GM23338 (cell line): ENCODE measurements at regions not wholly inside any gene's neighbourhood (a gene's known extent, or its start where the extent isn't known, plus 50 kb on each side); places are given as distances from the start of the nearest gene placed in this dataset.

Source experiments
- ATAC-seq: fragments of 200-7000 bp; cut with Tn5 transposase; 3 replicates; pipeline ENCODE4 v1.9.1; 2020
- DNase-seq: peaks from one replicate; pipeline ENCODE4 v3.0.0-alpha.2; 2015; ENCODE audit warnings: low spot score
- H2AFZ ChIP-seq: fragments of 200-600 bp; sonication (generic); 2 replicates; pipeline ENCODE4 v1.8.0; 2016; ENCODE audit warnings: antibody characterized with exemption, mild to moderate bottlenecking, moderate library complexity
- H3F3A ChIP-seq: fragments of 200-600 bp; sonication (generic); replicated peaks from 2 replicates; pipeline ENCODE4 v1.8.0; 2017; ENCODE audit warnings: antibody characterized with exemption, mixed run types, low read depth
- H3K27ac ChIP-seq: fragments of 200-600 bp; sonication (generic); 2 replicates; pipeline ENCODE4 v1.6.1; 2016; ENCODE audit warnings: low read depth
- H3K27me3 ChIP-seq: fragments of 200-600 bp; sonication (generic); 2 replicates; pipeline ENCODE4 v1.8.0; 2016; ENCODE audit warnings: mild to moderate bottlenecking, mixed run types, moderate library complexity; ENCODE audit not compliant: insufficient read depth
- H3K36me3 ChIP-seq: fragments of 200-600 bp; sonication (generic); 2 replicates; pipeline ENCODE4 v1.8.0; 2016; ENCODE audit warnings: mild to moderate bottlenecking; ENCODE audit not compliant: insufficient read depth
- H3K4me1 ChIP-seq: fragments of 200-600 bp; sonication (generic); 2 replicates; pipeline ENCODE4 v1.8.0; 2016; ENCODE audit warnings: mild to moderate bottlenecking, moderate library complexity; ENCODE audit not compliant: insufficient read depth
- H3K4me2 ChIP-seq: fragments of 200-600 bp; sonication (generic); 2 replicates; pipeline ENCODE4 v1.7.1; 2017; ENCODE audit warnings: mixed run types
- H3K4me3 ChIP-seq: fragments of 200-600 bp; sonication (generic); 2 replicates; pipeline ENCODE4 v1.6.1; 2016; ENCODE audit warnings: mixed run types
- H3K79me2 ChIP-seq: fragments of 200-600 bp; sonication (generic); replicated peaks from 2 replicates; pipeline ENCODE4 v1.8.0; 2017; ENCODE audit warnings: mild to moderate bottlenecking; ENCODE audit not compliant: insufficient read depth
- H3K9me2 ChIP-seq: fragments of 200-600 bp; sonication (generic); 2 replicates; pipeline ENCODE4 v1.8.0; 2017; ENCODE audit not compliant: insufficient read depth
- H4K20me1 ChIP-seq: fragments of 200-600 bp; sonication (generic); replicated peaks from 2 replicates; pipeline ENCODE4 v1.8.0; 2017; ENCODE audit warnings: mild to moderate bottlenecking; ENCODE audit not compliant: insufficient read depth
- H3K27ac Mint-ChIP-seq: 2 replicates; pipeline ENCODE4 v1.8.0; 2020; ENCODE audit warnings: inconsistent platforms, mild to moderate bottlenecking, moderate library complexity, mixed read lengths
- H3K27me3 Mint-ChIP-seq: 3 replicates; pipeline ENCODE4 v1.8.0; 2022; ENCODE audit warnings: low read depth, mild to moderate bottlenecking, moderate library complexity, mixed read lengths, inconsistent platforms; ENCODE audit not compliant: insufficient read depth, poor library complexity
- H3K36me3 Mint-ChIP-seq: 3 replicates; pipeline ENCODE4 v1.8.0; 2021; ENCODE audit warnings: low read depth, mild to moderate bottlenecking, inconsistent platforms, moderate library complexity, mixed read lengths
- H3K4me1 Mint-ChIP-seq: 3 replicates; pipeline ENCODE4 v1.8.0; 2020; ENCODE audit warnings: mild to moderate bottlenecking, inconsistent platforms, mixed read lengths
- H3K4me3 Mint-ChIP-seq: 3 replicates; pipeline ENCODE4 v1.8.0; 2021; ENCODE audit warnings: moderate library complexity, mild to moderate bottlenecking, inconsistent platforms, mixed read lengths
- H3K9me3 Mint-ChIP-seq: 3 replicates; pipeline ENCODE4 v1.8.0; 2020; ENCODE audit warnings: moderate library complexity, mild to moderate bottlenecking, inconsistent platforms, mixed read lengths
- CREB1 ChIP-seq: fragments of 250-450 bp; sonication (Bioruptor Pico); IDR thresholded peaks from 2 replicates; pipeline ENCODE4 v1.5.0; 2020; ENCODE audit warnings: low read depth, mild to moderate bottlenecking, moderate library complexity
- EZH2 ChIP-seq: fragments of 200-600 bp; sonication (generic); IDR thresholded peaks from one replicate; pipeline ENCODE4 v1.8.0; 2017; ENCODE audit warnings: antibody characterized with exemption, mild to moderate bottlenecking, low read depth; ENCODE audit not compliant: unreplicated experiment
- EZH2phosphoT487 ChIP-seq: fragments of 200-600 bp; sonication (generic); IDR thresholded peaks from one replicate; pipeline ENCODE4 v1.8.1; 2018; ENCODE audit warnings: antibody characterized with exemption; ENCODE audit not compliant: unreplicated experiment
- JUNB ChIP-seq: IDR thresholded peaks from one replicate; pipeline ENCODE4 v1.6.1; 2016; ENCODE audit warnings: antibody characterized with exemption; ENCODE audit not compliant: unreplicated experiment
- NANOG ChIP-seq: IDR thresholded peaks from 2 replicates; pipeline ENCODE4 v1.6.1; 2016; ENCODE audit warnings: antibody characterized with exemption, borderline replicate concordance
- POLR2AphosphoS5 ChIP-seq: IDR thresholded peaks from 2 replicates; pipeline ENCODE4 v1.6.1; 2016; ENCODE audit warnings: antibody characterized with exemption, low read depth
- STAT1 ChIP-seq: IDR thresholded peaks from one replicate; pipeline ENCODE4 v1.6.1; 2016; ENCODE audit warnings: antibody characterized with exemption; ENCODE audit not compliant: unreplicated experiment
- ZNF114 ChIP-seq: fragments of 250-450 bp; sonication (Bioruptor Pico); IDR thresholded peaks from 2 replicates; pipeline ENCODE4 v1.5.0; 2020; ENCODE audit warnings: mild to moderate bottlenecking, moderate library complexity
- ZNF331 ChIP-seq: fragments of 250-450 bp; sonication (Bioruptor Pico); IDR thresholded peaks from 2 replicates; pipeline ENCODE4 v1.5.0; 2020; ENCODE audit warnings: low read depth, mild to moderate bottlenecking, moderate library complexity
- ZNF462 ChIP-seq: fragments of 250-450 bp; sonication (Bioruptor Pico); IDR thresholded peaks from 2 replicates; pipeline ENCODE4 v1.5.0; 2020; ENCODE audit warnings: mild to moderate bottlenecking, moderate library complexity
- TF ChIP-seq, protein P1 (sequence below): IDR thresholded peaks from 2 replicates; pipeline ENCODE4 v1.6.1; 2016; ENCODE audit warnings: antibody characterized with exemption
- TF ChIP-seq, protein P2 (sequence below), 2 experiments: fragments of 200-600 bp in 1 of 2; sonication (generic) in 1 of 2; conservative IDR thresholded peaks; 2 replicates each; pipeline versions ENCODE4 v1.5.1 to v1.6.1; 2016 to 2017; ENCODE audit warnings: antibody characterized with exemption in 2 of 2, low read depth in 2 of 2, mild to moderate bottlenecking in 2 of 2, moderate library complexity in 1 of 2
- TF ChIP-seq, protein P3 (sequence below): IDR thresholded peaks from one replicate; pipeline ENCODE4 v1.6.1; 2018; ENCODE audit warnings: antibody characterized with exemption; ENCODE audit not compliant: unreplicated experiment

DNA sequence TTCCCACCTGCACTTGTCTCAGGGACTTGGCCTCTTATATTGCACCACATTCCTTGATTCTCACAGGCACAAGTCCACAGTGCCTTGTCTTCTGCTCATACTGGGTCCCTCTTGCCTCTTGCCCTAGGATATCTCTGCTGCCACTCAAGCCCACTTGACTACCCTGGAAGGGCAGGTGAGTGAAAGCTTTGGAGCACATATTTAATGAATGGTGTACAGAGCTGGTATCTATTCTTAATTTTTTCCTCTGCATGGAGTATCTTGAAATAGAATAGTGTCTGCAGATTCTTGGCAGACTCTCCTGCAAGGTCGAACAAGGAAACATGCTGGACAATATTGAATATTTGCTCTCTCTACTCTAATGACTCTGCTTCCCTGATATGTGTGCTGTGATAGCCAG is 1248.0 kb downstream of the MAT2B start (continued):
- TF ChIP-seq EZH2 (no peak), CREB1 (no peak), ZNF462 (CRISPR knock-in tag) (no peak), NANOG (no peak)

DNA sequence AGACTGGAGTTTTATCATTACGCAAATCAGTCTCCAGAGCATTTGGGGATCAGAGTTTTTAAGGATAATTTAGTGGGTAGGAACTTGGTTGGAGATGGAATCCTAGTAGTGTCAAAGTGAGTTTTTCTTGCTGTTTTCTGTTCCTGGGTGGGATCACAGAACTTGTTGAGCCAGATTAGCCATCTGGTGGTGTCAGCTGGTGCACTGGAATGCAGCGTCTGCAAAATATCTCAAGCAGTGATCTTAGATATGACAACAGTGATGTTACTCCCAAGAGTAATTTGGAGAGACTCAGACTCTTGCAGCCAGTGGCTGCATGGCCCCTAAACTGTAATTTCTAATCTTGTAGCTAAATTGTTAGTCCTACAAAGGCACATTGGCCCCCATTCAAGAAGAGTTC is 1257.8 kb downstream of the MAT2B start:
- Mint-ChIP-seq H3K4me3 (no peak overlapping the region), H3K36me3 (peaks cover 10% of the 10 kb centered on the region; the same call in 2 of the 3 replicates), H3K9me3 (peaks cover 8% of the 10 kb centered on the region; the same call in 2 of the 3 replicates), H3K27ac (peak overlapping the region; percentile 6; the same call in 1 of the 2 replicates), H3K4me1 (no peaks in the 10 kb centered on the region), H3K27me3 (no peaks in the 10 kb centered on the region)
- no peak for DNase-seq
- Histone ChIP-seq H3K27ac (no peak overlapping the region), H3K9me2 (peaks cover 4% of the 10 kb centered on the region; the same call in 1 of the 2 replicates), H2AFZ (no peak overlapping the region), H3K4me2 (no peak overlapping the region), H3K27me3 (no peaks in the 10 kb centered on the region), H3K79me2 (no peaks in the 10 kb centered on the region), H3F3A (no peaks in the 10 kb centered on the region), H3K4me3 (no peak overlapping the region), H3K4me1 (no peaks in the 10 kb centered on the region), H4K20me1 (no peaks in the 10 kb centered on the region), H3K36me3 (no peaks in the 10 kb centered on the region)
- no peak for ATAC-seq
- TF ChIP-seq CREB1 (no peak), JUNB (no peak), ZNF114 (CRISPR knock-in tag) (no peak), ZNF331 (CRISPR knock-in tag) (no peak), NANOG (no peak), EZH2 (no peak), POLR2AphosphoS5 (no peak), EZH2phosphoT487 (no peak), STAT1 (no peak)
- TF ChIP-seq, protein P1, sequence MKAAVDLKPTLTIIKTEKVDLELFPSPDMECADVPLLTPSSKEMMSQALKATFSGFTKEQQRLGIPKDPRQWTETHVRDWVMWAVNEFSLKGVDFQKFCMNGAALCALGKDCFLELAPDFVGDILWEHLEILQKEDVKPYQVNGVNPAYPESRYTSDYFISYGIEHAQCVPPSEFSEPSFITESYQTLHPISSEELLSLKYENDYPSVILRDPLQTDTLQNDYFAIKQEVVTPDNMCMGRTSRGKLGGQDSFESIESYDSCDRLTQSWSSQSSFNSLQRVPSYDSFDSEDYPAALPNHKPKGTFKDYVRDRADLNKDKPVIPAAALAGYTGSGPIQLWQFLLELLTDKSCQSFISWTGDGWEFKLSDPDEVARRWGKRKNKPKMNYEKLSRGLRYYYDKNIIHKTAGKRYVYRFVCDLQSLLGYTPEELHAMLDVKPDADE: no peak
- TF ChIP-seq, protein P2, sequence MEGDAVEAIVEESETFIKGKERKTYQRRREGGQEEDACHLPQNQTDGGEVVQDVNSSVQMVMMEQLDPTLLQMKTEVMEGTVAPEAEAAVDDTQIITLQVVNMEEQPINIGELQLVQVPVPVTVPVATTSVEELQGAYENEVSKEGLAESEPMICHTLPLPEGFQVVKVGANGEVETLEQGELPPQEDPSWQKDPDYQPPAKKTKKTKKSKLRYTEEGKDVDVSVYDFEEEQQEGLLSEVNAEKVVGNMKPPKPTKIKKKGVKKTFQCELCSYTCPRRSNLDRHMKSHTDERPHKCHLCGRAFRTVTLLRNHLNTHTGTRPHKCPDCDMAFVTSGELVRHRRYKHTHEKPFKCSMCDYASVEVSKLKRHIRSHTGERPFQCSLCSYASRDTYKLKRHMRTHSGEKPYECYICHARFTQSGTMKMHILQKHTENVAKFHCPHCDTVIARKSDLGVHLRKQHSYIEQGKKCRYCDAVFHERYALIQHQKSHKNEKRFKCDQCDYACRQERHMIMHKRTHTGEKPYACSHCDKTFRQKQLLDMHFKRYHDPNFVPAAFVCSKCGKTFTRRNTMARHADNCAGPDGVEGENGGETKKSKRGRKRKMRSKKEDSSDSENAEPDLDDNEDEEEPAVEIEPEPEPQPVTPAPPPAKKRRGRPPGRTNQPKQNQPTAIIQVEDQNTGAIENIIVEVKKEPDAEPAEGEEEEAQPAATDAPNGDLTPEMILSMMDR (conservative IDR thresholded peaks at IDR 0.05; ENCODE audit: low read depth in 2 of 2): no peak
- TF ChIP-seq, protein P3, sequence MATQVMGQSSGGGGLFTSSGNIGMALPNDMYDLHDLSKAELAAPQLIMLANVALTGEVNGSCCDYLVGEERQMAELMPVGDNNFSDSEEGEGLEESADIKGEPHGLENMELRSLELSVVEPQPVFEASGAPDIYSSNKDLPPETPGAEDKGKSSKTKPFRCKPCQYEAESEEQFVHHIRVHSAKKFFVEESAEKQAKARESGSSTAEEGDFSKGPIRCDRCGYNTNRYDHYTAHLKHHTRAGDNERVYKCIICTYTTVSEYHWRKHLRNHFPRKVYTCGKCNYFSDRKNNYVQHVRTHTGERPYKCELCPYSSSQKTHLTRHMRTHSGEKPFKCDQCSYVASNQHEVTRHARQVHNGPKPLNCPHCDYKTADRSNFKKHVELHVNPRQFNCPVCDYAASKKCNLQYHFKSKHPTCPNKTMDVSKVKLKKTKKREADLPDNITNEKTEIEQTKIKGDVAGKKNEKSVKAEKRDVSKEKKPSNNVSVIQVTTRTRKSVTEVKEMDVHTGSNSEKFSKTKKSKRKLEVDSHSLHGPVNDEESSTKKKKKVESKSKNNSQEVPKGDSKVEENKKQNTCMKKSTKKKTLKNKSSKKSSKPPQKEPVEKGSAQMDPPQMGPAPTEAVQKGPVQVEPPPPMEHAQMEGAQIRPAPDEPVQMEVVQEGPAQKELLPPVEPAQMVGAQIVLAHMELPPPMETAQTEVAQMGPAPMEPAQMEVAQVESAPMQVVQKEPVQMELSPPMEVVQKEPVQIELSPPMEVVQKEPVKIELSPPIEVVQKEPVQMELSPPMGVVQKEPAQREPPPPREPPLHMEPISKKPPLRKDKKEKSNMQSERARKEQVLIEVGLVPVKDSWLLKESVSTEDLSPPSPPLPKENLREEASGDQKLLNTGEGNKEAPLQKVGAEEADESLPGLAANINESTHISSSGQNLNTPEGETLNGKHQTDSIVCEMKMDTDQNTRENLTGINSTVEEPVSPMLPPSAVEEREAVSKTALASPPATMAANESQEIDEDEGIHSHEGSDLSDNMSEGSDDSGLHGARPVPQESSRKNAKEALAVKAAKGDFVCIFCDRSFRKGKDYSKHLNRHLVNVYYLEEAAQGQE: no peak
